Mucosa of rectum (tissue), 2 donors: ENCODE measurements at regions not wholly inside any gene's neighbourhood (a gene's known extent, or its start where the extent isn't known, plus 50 kb on each side); places are given as distances from the start of the nearest gene placed in this dataset.
"Not testable (repeated sequence)": the region's sequence is repeated elsewhere in the genome, so short reads cannot be mapped to it uniquely, and the experiment has no call there.

Experiments
- H3K27ac ChIP-seq, 2 donors: one replicate each; pipeline ENCODE4 v1.7.0; 2013; ENCODE audit warnings: inconsistent platforms in 2 of 2, low read depth in 2 of 2, low read length in 2 of 2
- H3K27me3 ChIP-seq, 2 donors: one replicate each; pipeline ENCODE4 v1.7.0; 2013; ENCODE audit warnings: low read length in 2 of 2; ENCODE audit not compliant: control insufficient read depth in 2 of 2, insufficient read depth in 2 of 2
- H3K36me3 ChIP-seq, 2 donors: one replicate each; pipeline ENCODE4 v1.7.0; 2013; ENCODE audit warnings: low read length in 2 of 2; ENCODE audit not compliant: control insufficient read depth in 2 of 2, insufficient read depth in 2 of 2
- H3K4me1 ChIP-seq, 2 donors: one replicate each; pipeline ENCODE4 v1.7.0; 2013; ENCODE audit warnings: low read length in 2 of 2, mild to moderate bottlenecking in 1 of 2; ENCODE audit not compliant: control insufficient read depth in 2 of 2, insufficient read depth in 2 of 2
- H3K4me3 ChIP-seq, 2 donors: one replicate each; pipeline ENCODE4 v1.7.0; 2013; ENCODE audit warnings: low read length in 2 of 2
- H3K9ac ChIP-seq, 2 donors: one replicate each; pipeline ENCODE4 v1.7.0; 2013; ENCODE audit warnings: low read length in 2 of 2, low read depth in 1 of 2, mild to moderate bottlenecking in 1 of 2
- H3K9me3 ChIP-seq, 2 donors: one replicate each; pipeline ENCODE4 v1.7.0; 2013; ENCODE audit warnings: low read length in 2 of 2; ENCODE audit not compliant: control insufficient read depth in 2 of 2
- donor health status: healthy.
- donor health status: Normal muscosa, but diverticular disease.

GRCh38 chr12:82300611-82301010 is 57.6 kb downstream of the CCDC59 start:
- Histone ChIP-seq H3K27me3 (no peaks in the 10 kb centered on the region), H3K36me3 (no peaks in the 10 kb centered on the region), H3K27ac (no peak overlapping the region), H3K9ac (no peak overlapping the region), H3K4me3 (no peak overlapping the region), H3K9me3 (no peaks in the 10 kb centered on the region), H3K4me1 (no peaks in the 10 kb centered on the region)

GRCh38 chr12:82299319-82300025 is 58.7 kb downstream of the CCDC59 start:
- no peak overlapping the region for H3K9ac ChIP-seq
- H3K36me3 ChIP-seq, result no peaks in the 10 kb centered on the region
- H3K27ac ChIP-seq, result no peak overlapping the region
- H3K4me1 ChIP-seq, result no peaks in the 10 kb centered on the region
- no peak overlapping the region for H3K4me3 ChIP-seq
- no peaks in the 10 kb centered on the region for H3K27me3 ChIP-seq
- no peaks in the 10 kb centered on the region for H3K9me3 ChIP-seq

DNA sequence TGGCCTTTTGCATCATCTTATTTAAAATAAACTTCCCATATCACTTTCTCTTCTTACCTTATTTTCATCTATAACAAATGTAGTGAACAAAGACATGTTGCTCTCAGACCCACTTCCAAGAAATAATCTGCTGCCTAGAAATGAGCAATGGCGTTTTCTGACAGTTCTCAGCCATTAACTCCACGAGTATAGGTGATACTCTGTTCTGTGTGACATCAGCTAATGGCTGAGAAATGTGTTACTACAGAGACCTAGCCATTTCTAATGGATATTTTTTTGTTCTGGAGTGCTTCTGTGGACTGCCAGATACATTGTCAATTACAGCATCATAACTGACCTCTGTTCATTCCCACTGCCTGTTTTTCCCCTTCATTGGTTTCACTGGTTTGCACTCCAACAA is 67.8 kb downstream of the CCDC59 start:
- no peaks in the 10 kb centered on the region for H3K9me3 ChIP-seq
- H3K4me1 ChIP-seq, result no peaks in the 10 kb centered on the region
- no peak overlapping the region for H3K9ac ChIP-seq
- H3K27ac ChIP-seq, result no peak overlapping the region
- no peaks in the 10 kb centered on the region for H3K27me3 ChIP-seq
- no peaks in the 10 kb centered on the region for H3K36me3 ChIP-seq
- H3K4me3 ChIP-seq, result no peak overlapping the region

- H3K4me3 ChIP-seq, H3K9ac ChIP-seq, H3K27me3 ChIP-seq, H3K4me1 ChIP-seq, H3K9me3 ChIP-seq, H3K36me3 ChIP-seq, H3K27ac ChIP-seq: not testable (repeated sequence)
Measured at GRCh38 chr12:82281335-82281734, 76.9 kb downstream of the CCDC59 start.

DNA sequence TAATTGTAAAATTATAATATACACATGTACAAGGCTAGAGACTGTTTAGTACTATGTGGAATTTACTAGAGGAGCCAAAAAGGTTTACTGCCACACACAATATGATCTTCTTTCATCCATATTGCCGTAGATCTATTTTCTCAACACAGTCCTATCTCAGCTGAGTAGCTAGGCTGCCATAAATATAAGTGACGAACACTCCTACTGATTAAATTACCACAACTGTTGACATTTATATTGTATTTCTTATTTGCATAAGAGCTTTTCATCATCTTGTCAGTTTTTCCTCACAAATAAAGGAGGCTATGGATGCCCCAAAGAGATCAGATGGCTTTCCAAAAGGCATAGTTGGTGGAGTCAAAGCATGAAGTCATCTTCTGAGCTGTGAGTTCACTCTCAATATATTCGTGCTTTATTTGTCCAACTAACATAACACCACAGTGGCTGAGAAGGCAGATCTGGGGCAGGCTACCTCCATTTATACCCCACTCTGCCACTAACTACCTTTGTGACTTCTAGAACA is 78.6 kb downstream of the CCDC59 start:
- no peaks in the 10 kb centered on the region for H3K36me3 ChIP-seq
- no peak overlapping the region for H3K9ac ChIP-seq
- H3K4me1 ChIP-seq, result no peaks in the 10 kb centered on the region
- no peaks in the 10 kb centered on the region for H3K27me3 ChIP-seq
- no peak overlapping the region for H3K27ac ChIP-seq
- H3K4me3 ChIP-seq, result no peak overlapping the region
- peaks cover 0 to 6% of the 10 kb centered on the region in 2 donors for H3K9me3 ChIP-seq

DNA sequence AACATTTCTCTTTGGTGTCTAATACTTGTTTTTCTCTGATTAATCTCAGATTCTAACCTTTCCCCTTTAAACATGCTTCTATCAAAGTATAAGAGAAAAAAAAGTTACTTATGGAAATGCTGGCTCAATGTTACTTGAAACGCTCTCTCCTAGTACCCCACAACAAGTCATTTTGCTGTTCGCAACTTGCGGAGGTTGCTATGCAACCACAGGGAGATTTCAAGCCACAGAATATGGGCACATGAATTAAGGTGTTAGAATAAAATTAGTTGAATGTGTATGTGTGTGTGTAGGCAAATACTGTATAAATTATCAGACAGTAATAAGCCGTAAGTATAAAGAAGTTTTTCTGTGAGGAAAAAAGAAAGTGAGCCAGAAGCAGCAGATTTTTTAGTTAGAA is 80.6 kb downstream of the CCDC59 start:
- Histone ChIP-seq H3K9me3 (peaks cover 0 to 6% of the 10 kb centered on the region in 2 donors), H3K4me3 (no peak overlapping the region), H3K36me3 (no peaks in the 10 kb centered on the region), H3K9ac (no peak overlapping the region), H3K4me1 (no peaks in the 10 kb centered on the region), H3K27me3 (no peaks in the 10 kb centered on the region), H3K27ac (no peak overlapping the region)

GRCh38 chr12:82242729-82243128 is 115.5 kb downstream of the CCDC59 start:
- H3K4me3 ChIP-seq, result no peak overlapping the region
- no peaks in the 10 kb centered on the region for H3K27me3 ChIP-seq
- H3K9me3 ChIP-seq, result no peaks in the 10 kb centered on the region
- no peak overlapping the region for H3K9ac ChIP-seq
- no peaks in the 10 kb centered on the region for H3K36me3 ChIP-seq
- no peak overlapping the region for H3K27ac ChIP-seq
- H3K4me1 ChIP-seq, result no peaks in the 10 kb centered on the region

GRCh38 chr12:82225871-82226270 is 132.3 kb downstream of the CCDC59 start:
- H3K27me3 ChIP-seq, result no peaks in the 10 kb centered on the region
- no peaks in the 10 kb centered on the region for H3K4me1 ChIP-seq

DNA sequence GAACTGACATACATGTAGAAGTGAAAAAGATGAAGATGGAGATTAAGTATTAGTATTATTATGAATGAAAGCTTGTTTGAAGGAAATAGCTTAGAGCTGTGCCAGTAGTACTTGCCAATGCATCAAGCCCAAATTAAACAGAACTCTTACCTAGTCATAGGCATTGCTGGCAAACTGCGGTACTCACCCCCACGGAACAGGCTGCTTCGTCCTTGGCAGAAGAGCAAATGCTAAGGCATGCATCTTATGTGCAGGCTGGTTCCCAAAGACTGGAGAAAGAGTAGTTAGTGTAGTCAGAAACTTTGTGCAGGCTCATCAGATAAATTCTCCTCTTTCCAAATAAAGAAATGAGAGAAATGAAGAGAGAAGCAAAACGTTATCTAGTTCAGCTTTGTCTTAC is 134.8 kb downstream of the CCDC59 start:
- H3K36me3 ChIP-seq, result no peaks in the 10 kb centered on the region
- no peaks in the 10 kb centered on the region for H3K4me1 ChIP-seq
- no peak overlapping the region for H3K4me3 ChIP-seq
- H3K9ac ChIP-seq, result no peak overlapping the region
- H3K27ac ChIP-seq, result no peak overlapping the region
- no peaks in the 10 kb centered on the region for H3K27me3 ChIP-seq
- no peaks in the 10 kb centered on the region for H3K9me3 ChIP-seq

More at GRCh38 chr12:82225871-82226270, 132.3 kb downstream of the CCDC59 start:
- Histone ChIP-seq H3K4me3 (no peak overlapping the region), H3K9ac (no peak overlapping the region), H3K9me3 (no peaks in the 10 kb centered on the region), H3K27ac (no peak overlapping the region), H3K36me3 (no peaks in the 10 kb centered on the region)

DNA sequence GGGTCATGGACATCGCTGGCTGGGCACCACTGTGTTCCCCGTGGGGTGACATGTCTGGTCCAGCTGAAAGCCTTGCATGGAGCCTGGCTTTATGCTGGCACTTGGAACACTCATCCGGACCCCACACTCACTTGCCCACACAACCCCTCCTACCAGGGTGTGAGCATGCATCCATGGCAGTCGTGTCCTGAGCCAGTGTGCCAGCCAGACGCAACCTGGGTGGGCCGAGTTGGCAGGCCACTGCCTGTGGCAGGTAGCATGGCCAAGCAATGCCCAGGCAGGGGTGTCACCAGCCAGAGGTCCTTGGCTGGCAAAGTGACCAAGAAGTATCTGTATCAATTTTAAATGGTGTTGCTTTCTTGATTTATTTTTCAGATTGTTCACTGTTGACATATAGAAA is 141.7 kb downstream of the CCDC59 start:
- no peak overlapping the region for H3K27ac ChIP-seq
- H3K4me1 ChIP-seq, result no peaks in the 10 kb centered on the region
- no peak overlapping the region for H3K4me3 ChIP-seq
- no peak overlapping the region for H3K9ac ChIP-seq
- no peaks in the 10 kb centered on the region for H3K36me3 ChIP-seq
- H3K27me3 ChIP-seq, result no peaks in the 10 kb centered on the region
- peaks cover 0 to 2% of the 10 kb centered on the region in 2 donors for H3K9me3 ChIP-seq
